Dermis microvascular lymphatic vessel endothelial cell (primary cell): ENCODE measurements at regions not wholly inside any gene's neighbourhood (a gene's known extent, or its start where the extent isn't known, plus 50 kb on each side); places are given as distances from the start of the nearest gene placed in this dataset.

Source experiments
- DNase-seq, 2 donors: peaks; one replicate each; pipeline versions ENCODE4 v3.0.0 to v3.0.0-alpha.2; 2010; ENCODE audit warnings: low read depth in 2 of 2

GRCh38 chr10:71143170-71143569, 69.2 kb upstream of the UNC5B start:
- DNase-seq = no peak

- no peak for DNase-seq
Measured at GRCh38 chr10:71143610-71144009, 68.8 kb upstream of the UNC5B start.

GRCh38 chr10:71144824-71145223, 67.5 kb upstream of the UNC5B start:
- DNase-seq = no peak

GRCh38 chr10:71145352-71145945, 66.9 kb upstream of the UNC5B start:
- no peak for DNase-seq

GRCh38 chr10:71150796-71151195, 61.6 kb upstream of the UNC5B start:
- DNase-seq = no peak

- DNase-seq = no peak
Measured at GRCh38 chr10:71152043-71152442, 60.3 kb upstream of the UNC5B start.

GRCh38 chr10:71156436-71156835, 55.9 kb upstream of the UNC5B start:
- no peak for DNase-seq

- DNase-seq = no peak
Measured at GRCh38 chr10:71157435-71157834, 54.9 kb upstream of the UNC5B start.

GRCh38 chr10:71158251-71158650, 54.1 kb upstream of the UNC5B start:
- no peak for DNase-seq

- DNase-seq = no peak
Measured at GRCh38 chr10:71158902-71159301, 53.5 kb upstream of the UNC5B start.

- no peak for DNase-seq
Measured at GRCh38 chr10:71159892-71160291, 52.5 kb upstream of the UNC5B start.

- peak; percentile 30 to 35 for DNase-seq
Measured at GRCh38 chr10:71161425-71161824, 50.9 kb upstream of the UNC5B start.
